Hematopoietic multipotent progenitor cell (in vitro differentiated cells): ENCODE measurements at regions not wholly inside any gene's neighbourhood (a gene's known extent, or its start where the extent isn't known, plus 50 kb on each side); places are given as distances from the start of the nearest gene placed in this dataset.
A peak's percentile ranks its signal among the peaks of the same experiment; 100 is the strongest.

Source experiments
- DNase-seq, 3 donors: peaks; one replicate each; pipeline ENCODE4 v3.0.0-alpha.2; 2011 to 2015; ENCODE audit warnings: low read depth in 2 of 3, low spot score in 2 of 3

DNA sequence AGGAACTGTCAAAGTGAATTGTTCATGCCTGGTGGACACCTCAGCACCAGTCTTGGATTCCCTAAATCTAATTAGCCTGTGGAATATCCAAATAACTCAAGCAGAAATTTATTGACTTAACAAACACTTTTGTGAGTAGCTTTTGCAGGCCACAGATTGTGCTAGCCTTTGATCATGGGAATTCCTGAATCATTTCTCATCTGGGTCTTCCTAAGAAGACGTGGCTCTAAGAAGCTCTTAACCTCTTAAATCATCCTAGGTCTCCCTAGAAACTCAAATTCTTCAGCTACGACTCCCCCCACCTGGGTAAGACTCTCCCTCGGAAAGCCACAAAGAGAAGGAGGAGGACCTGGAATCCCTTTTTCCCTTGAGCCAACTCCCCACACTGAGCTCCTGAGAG is 53.8 kb upstream of the PSEN2 start:
- no peak for DNase-seq

DNA sequence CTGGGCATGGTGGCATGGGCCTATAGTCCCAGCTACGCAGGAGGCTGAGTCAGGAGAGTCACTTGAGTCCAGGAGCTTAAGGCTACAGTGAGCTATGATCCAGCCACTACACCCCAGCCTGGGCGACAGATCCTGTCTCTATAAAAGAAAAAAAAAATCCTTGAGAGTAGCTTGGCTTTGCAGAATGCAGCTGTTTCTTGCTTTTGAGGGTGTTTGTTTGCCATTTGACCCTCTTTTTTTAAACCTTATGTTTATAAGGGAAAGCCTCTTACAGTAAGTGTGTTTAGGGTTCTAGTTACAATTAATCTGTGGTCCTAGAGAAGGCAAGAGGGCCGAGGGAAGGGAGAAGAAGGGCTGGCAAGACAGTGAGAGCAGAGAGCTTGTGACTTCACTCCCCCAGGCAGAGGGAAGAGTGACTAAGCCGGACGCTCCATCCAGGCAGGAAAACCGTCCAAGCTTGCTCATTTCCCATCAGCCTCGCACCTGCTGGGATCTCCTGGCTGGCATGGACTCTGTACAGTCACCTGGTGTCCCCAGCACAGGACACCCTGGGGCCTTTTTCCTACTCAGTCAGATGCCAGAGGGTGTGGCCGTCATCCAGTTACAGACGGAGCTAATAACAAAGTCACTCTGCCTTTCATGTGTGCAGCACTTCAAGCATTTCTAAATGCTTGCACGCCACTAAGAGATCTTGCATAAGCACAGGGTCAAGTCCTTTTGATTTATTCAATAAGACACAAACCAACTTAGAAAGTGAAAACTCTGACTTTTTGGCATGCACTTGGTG is 55.5 kb upstream of the PSEN2 start:
- no peak for DNase-seq

DNA sequence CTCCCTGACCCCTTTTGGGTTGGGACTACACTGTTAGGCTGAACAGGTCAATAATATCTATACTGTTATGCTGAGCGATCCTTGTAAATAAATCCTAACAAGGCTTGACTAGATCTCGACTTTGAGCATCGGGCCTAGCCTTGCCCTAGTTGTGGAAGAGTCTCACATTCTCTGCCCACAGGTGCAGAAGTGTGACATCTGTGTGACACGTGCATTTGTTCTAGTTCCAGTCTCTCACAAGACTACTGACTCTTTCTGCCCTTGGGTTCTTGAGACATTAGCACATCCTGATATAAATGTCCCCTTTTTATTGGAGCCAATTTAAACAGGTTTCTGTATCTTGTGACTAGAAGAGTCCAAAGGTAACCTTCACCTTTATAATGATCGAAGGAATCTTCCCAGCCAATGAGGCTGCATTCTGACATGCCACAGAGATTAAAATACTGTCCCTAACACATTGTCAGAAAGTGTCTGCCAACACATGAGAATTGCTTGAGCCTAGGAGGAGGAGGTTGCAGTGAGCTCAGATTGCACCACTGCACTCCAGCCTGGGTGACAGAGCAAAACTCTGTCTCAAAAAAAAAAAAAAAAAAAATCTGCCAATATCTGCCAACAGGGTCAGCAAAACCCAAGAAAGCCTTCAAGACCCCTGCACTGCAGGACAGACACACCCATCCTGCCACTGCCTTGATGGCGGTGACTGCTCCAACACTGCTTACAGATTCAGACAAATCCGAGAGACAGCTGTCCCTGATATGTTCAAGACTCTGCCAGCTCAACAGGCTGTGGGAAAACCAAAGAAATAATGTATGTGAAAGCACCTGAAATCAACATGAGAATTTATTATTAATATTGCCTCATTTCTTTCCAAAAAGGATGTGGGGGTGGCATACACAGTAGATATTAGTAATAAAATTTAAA is 56.5 kb upstream of the PSEN2 start:
- DNase-seq = no peak

DNA sequence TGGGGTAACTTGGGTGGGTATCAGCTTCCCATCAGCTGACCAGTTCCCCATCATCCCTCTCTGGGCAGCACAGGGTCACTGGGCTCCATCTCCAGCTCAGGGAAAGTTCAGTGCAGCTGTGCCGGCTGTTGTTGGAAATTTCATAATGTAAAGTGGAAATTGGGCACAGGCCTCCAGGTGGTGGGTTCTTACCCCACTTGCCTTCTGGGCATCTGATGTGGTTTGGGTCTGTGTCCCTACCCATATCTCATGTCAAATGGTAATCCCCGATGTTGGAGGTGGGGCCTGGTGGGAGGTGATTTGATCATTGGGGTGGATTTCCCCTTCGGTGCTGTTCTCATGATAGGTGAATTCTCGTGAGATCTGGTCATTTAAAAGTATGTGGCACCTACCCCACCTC is 59.7 kb upstream of the PSEN2 start:
- no peak for DNase-seq

DNA sequence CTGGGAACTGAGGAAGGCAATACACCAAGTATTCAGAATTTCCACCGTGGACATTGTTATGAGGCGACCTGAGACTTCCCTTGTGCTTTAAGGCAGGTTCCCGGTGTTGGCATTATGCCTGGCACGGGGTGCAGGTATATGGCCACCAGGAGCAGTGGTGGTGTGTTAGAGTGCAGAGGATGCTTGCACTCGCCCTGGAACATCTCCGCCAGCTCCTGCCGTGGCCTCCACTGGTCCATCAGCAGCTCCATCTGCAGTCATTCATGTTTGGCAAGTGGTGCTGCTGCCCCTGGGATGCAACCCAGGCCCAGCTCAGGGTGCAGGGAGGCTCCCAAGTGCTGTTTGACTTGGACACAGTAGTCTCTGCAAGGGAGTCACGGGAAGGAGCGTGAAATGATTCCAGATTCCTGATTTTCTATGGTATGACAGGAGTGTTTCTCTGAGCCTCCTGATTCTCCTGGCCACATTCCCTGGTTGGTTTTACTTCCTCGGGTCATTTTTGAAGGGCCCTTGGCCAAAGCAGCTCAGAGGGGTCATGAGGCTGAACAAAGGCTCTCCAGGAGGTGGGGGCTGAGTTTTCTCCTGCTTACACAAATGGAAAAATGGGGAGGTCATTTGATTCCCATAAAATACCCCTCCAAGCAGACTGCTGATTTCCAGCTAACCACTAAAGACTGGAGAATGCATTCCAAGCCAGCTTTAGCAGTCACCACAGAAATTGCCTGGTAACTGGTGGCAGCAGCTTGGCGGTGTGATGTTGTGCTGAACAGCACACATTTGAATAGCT is 60.4 kb upstream of the PSEN2 start:
- no peak for DNase-seq

DNA sequence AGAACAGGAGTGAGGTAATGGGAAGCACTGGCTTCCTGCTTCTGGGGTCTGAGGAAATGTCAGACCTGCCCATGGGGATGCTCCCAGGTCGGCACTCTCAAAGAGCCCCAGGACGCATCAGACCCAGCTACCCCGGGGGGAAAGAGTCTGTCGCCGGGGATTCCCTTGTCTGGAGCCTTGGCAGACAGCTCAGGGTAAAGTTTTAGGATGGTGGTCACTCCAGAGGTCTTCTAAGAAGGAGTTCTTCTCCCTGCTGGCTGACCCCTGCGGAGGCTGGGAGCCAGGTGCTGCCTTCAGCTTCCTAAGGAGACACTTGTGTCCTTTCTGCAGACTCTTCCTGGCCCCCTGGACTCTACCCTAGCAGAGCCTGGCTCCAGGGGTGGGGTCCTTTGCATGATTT is 61.9 kb upstream of the PSEN2 start:
- no peak for DNase-seq

DNA sequence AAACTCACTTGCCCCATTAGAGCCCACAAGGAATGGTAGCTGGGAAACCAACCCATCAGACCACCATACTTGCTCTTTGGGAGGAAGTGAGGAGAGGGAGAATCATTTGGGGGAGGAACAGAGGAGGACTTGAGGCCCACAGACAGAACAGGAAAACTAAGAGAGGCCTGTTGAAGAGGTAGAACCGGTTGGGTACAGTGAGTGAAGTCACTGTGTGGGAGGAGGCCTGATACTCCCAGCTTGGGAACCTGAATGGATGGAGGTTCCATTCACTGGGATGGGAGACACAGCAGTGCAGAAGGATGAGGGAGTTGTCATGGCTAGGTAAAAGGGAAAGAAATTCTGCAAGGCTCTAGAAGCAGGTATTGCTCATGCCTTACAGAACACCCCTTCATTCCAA is 63.4 kb upstream of the PSEN2 start:
- DNase-seq = no peak

DNA sequence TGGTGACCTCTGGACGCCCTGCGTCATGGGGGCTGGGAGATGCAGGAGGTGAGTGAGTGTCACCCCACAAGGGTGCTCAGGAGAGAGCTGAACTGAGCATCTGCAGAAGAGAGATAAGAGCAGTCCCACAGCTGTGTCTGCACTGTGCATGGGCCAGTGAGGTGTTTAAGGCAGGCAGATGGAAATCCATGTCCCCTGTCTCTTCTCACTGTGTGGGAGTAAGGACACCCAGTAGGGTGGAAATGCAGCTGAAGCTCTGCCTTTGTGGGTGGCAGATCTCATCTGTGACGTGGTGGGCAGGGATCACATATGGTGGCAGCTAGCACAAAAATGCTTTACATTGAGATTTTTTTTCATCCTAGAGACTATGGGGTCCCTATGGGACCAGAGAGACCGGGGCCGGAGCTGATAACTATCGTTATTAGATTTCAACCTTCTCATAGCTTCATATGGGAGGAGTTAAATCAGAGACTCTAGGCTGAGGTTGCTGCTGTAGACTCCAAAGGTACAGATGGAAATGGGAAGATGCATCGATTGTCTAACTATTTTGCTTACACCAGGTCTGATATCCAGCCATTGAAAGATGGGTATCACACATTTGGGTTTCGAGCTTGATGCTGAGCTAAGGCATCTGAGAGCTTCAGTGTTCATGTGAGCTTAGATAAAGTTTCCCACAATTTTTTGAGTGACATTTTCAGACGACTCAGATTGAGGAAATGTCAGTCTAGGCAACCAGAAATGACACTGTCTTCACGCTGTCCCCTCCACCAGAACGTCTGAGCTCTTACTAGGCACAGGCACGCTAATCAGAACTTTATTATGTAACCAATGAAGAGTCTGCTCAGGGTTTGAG is 65.3 kb upstream of the PSEN2 start:
- no peak for DNase-seq

DNA sequence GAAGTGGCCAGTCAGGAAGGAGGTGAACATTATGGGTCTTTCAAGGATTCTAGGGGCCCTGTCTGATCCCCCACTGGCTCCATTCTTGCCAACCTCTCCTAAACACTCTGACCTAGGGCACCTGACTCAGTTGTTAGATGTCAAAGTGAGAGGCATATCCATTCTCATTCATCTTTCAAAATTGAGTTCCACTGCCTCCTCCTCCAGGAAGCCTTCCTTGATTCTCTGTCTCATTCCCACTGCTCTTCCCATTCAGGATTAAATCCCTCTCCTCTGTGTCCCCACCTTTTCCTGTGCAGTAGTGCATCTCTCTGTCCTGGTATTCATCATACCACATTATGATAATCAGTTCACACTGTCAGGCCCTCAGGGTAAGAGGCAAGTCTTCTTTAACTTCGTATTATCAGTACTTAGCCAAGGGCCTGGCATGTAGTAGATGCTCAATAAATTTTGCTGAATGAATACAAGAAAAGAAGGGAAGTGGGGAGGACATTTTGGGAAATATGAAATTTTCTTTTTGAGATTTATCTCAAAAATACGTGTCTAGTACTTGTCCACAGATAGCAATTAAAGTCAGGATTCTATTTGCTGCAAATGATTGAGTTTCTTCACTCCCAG is 61.8 kb upstream of the ITPKB start:
- no peak for DNase-seq

DNA sequence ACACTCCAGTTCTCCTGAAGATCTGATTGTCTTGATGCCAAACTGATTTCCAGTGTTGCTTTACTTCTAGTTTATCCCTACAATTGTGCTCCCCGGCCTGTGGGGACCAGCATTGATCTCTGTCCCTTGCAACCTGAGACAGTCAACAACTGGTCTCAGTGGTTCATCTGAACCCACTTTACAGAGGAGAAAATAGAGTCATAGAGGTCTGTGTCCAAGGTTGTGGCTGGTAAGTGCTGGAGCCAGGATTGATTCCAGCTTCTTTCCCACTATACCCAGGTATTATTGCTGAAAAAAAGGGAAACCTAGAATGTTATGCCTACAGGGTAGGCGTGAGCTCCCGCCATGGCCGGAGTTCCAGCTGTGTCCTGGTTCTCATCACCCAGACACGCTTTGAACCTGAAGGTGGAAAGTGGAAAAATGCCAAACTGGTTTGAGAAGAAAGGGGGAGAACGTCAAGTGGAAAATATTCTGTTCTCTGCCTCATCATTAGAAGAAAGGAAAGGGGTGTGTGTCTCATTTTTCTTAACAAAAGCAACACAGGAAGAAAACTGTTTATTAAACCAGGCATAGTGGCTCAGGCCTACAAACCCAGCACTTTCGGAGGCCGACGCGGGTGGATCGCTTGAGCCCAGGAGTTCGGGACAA is 60.7 kb upstream of the ITPKB start:
- no peak for DNase-seq

DNA sequence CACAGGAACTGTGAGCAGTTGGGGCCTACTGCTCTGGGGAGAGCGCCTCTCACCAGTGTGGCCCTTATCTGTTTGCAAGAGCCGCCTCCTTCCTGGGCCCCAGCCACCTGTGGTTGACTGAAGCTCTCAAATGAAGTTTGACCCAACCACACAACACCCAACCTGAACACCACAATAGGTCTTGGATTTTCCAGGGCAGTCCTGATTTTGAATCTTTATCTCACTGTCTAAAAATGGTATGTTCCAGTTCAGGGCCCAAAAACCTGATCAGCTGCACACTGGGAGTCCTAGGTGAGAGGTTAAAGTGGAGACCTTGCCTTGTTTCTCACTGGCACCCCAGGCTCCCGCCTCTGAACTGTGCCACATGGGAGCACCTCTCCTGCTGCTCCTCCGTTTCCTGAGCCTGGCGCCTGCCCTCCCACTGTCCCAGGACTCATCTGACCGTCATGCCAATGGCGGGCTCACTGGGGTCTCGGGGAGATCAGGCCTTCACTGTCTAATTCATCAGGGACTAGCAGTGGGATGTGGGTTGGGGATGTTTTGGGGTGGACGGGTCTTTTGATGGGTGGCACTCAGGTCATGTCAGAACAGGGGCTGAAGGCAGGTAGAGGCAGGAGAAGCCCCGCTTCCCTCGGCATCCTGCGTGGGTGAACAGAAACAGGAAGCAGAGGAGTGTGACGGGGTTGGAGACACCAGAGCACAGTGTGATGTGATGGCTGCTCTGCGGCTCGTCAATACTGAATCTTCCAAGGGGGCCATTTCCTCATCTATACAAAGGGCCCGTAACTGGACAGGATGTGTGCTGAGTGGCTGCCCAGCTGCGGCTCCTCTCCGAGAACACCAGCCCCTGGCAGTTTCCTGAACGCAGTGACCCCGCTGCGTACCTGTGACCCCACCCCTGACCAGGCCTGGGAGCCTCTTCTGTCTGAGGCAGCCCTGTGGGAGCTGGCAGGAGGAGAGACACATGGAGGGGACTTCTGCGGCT is 59.6 kb upstream of the ITPKB start:
- DNase-seq = peak in 1 of 3 donors; percentile 36

DNA sequence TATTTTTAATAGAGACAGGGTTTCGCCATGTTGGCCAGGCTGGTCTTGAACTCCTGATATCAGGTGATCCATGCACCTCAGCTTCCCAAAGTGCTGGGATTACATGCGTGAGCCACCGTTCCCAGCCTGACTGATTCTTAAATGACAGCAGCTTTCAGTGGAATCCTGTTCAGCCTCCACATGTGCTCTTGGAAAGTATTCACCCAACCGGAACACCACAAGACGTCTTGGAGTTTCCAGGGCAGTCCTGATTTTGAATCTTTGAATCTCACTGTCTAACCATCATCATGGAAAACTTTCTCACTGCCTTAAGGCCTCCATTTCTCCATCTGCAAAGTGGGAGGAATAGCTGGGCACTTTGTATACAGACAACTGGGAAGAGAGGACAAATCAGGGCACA is 58.1 kb upstream of the ITPKB start:
- DNase-seq = no peak

DNA sequence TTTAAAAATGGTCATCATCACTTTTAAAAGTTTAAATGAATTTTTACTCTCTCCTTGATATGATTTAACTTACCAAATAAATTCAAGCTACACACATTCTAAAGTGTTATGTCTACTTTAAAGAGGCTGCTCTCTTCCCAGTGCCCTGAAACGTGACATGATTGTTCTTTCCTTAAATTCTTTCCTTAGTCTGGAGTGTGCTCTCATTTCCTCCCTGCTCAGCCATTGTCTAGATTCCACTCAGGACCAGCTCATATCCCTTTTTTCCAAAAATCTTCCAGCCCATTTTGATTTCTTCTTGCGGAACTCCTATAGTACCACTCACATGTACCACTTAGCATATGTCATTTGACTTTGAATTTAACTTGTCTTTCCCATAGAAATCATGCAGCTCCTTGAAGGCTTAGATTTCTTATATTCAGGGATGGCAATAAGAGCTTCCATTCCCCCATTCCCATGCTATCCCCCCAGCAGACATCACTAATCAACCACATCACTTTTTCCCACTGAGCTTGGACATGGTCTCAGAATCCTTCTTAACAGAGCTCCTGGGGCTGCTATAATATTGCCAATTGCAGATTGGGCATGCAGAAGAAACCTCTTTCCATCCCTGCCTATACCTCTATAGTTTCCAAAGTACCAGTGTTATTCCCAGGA is 54.7 kb upstream of the ITPKB start:
- no peak for DNase-seq

DNA sequence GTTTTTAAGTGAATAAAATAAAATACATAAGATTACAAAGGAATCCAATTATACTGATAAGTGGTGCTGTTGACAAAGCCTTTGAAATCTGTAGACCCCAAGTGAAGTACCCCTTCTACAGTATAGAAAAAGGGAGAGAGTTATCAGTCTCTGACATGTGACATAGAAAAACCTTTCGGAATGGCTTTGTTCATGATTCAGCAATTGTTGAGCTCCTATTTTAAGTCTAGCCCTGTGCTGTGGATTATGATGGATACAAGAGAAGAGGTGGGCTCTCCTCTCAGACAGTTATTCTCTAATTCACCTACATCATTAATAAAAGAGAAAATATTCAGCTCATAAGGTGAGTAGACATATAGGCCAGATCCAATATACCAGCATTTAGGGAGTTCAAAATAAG is 53.3 kb upstream of the ITPKB start:
- no peak for DNase-seq

DNA sequence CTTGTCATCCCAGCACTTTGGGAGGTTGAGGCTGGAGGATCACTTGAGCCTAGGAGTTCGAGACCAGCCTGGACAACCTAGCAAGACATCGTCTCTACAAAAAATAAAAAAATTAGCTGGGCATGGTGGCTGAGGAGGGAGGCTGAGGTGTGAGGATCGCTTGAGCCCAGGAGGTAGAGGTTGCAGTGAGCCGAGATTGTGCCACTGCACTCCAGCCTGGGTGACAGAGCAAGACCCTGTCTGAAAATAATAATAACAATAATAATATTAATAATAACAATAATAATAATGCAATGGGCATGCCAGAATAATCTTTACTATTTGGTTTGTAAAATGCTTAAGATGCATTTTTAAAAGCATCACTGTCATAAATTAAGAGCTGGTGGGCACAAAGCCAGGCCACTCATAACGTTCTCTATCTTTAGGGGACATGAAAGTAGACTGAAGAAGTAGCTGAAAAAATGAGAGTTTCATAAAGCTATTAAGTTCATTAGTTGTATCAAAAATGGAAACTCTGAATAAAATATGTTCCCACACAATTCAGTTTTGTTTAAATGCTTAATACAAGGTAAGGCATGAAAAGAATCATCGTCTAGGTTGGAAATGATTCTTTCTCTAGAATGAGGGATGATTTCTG is 51.6 kb upstream of the ITPKB start:
- DNase-seq = no peak

DNA sequence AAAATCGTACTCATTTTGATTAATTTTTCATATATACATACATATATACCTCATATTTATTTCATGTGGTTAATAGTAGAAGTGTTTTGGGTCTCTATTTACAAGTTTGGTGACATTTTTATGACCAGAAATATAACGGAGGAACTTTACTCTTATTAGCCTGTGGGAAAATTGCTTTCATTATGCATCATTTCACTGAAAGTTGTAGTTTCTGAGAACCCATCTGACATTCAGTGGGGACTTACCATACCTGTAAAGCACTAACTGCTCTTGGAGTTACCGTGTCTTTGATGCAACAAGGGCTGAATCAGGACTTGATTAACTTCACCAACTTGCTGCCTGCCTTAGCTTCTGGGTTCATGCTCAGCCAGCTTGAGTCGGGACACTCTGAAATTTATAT is 49.9 kb upstream of the ITPKB start:
- DNase-seq = no peak
